ENCODE measurements at regions not wholly inside any gene's neighbourhood (a gene's known extent, or its start where the extent isn't known, plus 50 kb on each side); places are given as distances from the start of the nearest gene placed in this dataset.

GRCh38 chrX:73768160-73768559 is 84.4 kb downstream of the XIST start (continued):
- TF ChIP-seq SRF (IDR thresholded peaks at IDR 0.05; ENCODE audit: low read depth in 2 of 2, low read length in 2 of 2) (no peak), NFYB (IDR thresholded peaks at IDR 0.05; ENCODE audit: insufficient read depth, low read depth, low read length) (no peak), YY1 (IDR thresholded peaks at IDR 0.05; ENCODE audit: low read depth, low read length) (no peak), RELA (IDR thresholded peaks at IDR 0.05; ENCODE audit: borderline replicate concordance, partially characterized antibody) (no peak)

DNA sequence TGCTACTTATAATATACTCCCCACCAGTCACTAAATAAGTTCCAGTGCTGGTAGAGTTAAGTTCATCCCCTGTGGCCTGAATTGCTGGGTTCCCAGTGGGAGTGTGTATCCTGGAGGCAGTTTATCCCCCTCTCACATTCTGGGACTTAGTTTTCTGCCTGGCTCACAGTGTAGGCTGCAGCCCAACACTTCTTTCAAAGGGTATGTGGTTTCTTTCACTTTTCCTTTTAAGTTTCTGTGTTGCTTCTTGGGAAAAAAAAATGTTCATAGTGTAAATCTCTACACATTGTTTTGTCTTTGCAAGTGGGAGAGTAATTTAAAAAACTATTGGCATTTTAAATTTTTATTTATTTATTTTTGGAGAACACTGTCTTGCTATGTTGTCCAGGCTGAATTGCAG is 85.5 kb downstream of the XIST start:
- H3K27me3 ChIP-seq (replicated peaks in 1 of 2; ENCODE audit: control insufficient read depth in 2 of 2, insufficient read depth in 2 of 2, low read length in 1 of 2) = no peaks in the 10 kb centered on the region
- no peak overlapping the region for H3K4me2 ChIP-seq (ENCODE audit: control insufficient read depth, insufficient read depth)
- H3K36me3 ChIP-seq (ENCODE audit: control insufficient read depth in 2 of 2, insufficient read depth in 2 of 2, low read length in 1 of 2) = no peaks in the 10 kb centered on the region
- H3K79me2 ChIP-seq (ENCODE audit: control insufficient read depth, insufficient read depth, low read length) = no peaks in the 10 kb centered on the region
- FAIRE-seq (no peak), DNase-seq (ENCODE audit: low read depth, low spot score) (no peak), ATAC-seq (0 out of 3 replicates have a peak, but pooled peaks have one; percentile 24)
- H3K4me3 ChIP-seq = no peak overlapping the region
- H4K20me1 ChIP-seq (ENCODE audit: control insufficient read depth, insufficient read depth) = no peaks in the 10 kb centered on the region
- no peaks in the 10 kb centered on the region for H3K4me1 ChIP-seq (ENCODE audit: control insufficient read depth, insufficient read depth, low read length)
- no peaks in the 10 kb centered on the region; the same call in 2 of the 3 replicates for H3K9me3 ChIP-seq (replicated peaks; ENCODE audit: control insufficient read depth, insufficient read depth, low read length)
- intact Hi-C loops (cut with micrococcal nuclease; ENCODE audit: unreplicated experiment) (no loop called here), in situ Hi-C loops (cut with MboI) (no loop called here)
- ChIA-PET CTCF (no interaction called here), POLR2A (no interaction called here), RAD21 (ENCODE audit: unreplicated experiment) (no interaction called here), SMC1A (ENCODE audit: uncharacterized antibody, unreplicated experiment) (interaction anchor here (0.9 to 1.7 kb wide), 3 partner anchors 10 to 28 kb away, joined by 3 to 5 read pairs (median 4); no protein-coding TSS in a partner anchor)
- TF ChIP-seq HDGF (IDR thresholded peaks at IDR 0.05) = no peak
- TF ChIP-seq MTA2 (IDR thresholded peaks at IDR 0.05; ENCODE audit: low read depth) = no peak
- TF ChIP-seq SUZ12 (IDR thresholded peaks at IDR 0.05; ENCODE audit: unreplicated experiment) = no peak
- TF ChIP-seq IKZF2 (IDR thresholded peaks at IDR 0.05) = no peak
- TF ChIP-seq YY1 (IDR thresholded peaks at IDR 0.05; ENCODE audit: low read depth, low read length) = no peak
- TF ChIP-seq PML (IDR thresholded peaks at IDR 0.05; ENCODE audit: low read length) = no peak
- TF ChIP-seq, protein P1, sequence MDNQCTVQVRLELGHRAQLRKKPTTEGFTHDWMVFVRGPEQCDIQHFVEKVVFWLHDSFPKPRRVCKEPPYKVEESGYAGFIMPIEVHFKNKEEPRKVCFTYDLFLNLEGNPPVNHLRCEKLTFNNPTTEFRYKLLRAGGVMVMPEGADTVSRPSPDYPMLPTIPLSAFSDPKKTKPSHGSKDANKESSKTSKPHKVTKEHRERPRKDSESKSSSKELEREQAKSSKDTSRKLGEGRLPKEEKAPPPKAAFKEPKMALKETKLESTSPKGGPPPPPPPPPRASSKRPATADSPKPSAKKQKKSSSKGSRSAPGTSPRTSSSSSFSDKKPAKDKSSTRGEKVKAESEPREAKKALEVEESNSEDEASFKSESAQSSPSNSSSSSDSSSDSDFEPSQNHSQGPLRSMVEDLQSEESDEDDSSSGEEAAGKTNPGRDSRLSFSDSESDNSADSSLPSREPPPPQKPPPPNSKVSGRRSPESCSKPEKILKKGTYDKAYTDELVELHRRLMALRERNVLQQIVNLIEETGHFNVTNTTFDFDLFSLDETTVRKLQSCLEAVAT (IDR thresholded peaks at IDR 0.05) = no peak
- no peak for TF ChIP-seq ZSCAN29 (IDR thresholded peaks at IDR 0.05)
- H3K9ac ChIP-seq (ENCODE audit: control insufficient read depth, insufficient read depth, low read length) = no peak overlapping the region
- no peak overlapping the region for H2AFZ ChIP-seq (ENCODE audit: control insufficient read depth, low read depth, low read length)
- no peak overlapping the region for H3K27ac ChIP-seq (ENCODE audit: control insufficient read depth, insufficient read depth)
- no TSS peak for BruUV-seq (replicated peaks)
